Endothelial cell of umbilical vein (primary cell): ENCODE measurements at regions not wholly inside any gene's neighbourhood (a gene's known extent, or its start where the extent isn't known, plus 50 kb on each side); places are given as distances from the start of the nearest gene placed in this dataset.

Source experiments
- CTCF ChIP-seq, 2 donors: IDR thresholded peaks; 1 replicate in 1 of 2; 2 replicates in 1 of 2; pipeline ENCODE4 v1.5.1; 2011; ENCODE audit warnings: low read length in 2 of 2, mild to moderate bottlenecking in 2 of 2, moderate library complexity in 2 of 2, control low read depth in 1 of 2, inconsistent platforms in 1 of 2, low read depth in 1 of 2; ENCODE audit not compliant: insufficient read depth in 1 of 2; ENCODE audit errors: extremely low read depth in 1 of 2
- JUN ChIP-seq: IDR thresholded peaks from 2 replicates; pipeline ENCODE4 v1.6.1; 2011; ENCODE audit warnings: borderline replicate concordance, low read depth; ENCODE audit not compliant: insufficient read length, insufficient read depth
- POLR2A ChIP-seq: IDR thresholded peaks from 2 replicates; pipeline ENCODE4 v1.6.1; 2012; ENCODE audit warnings: low read depth, mild to moderate bottlenecking, control low read depth, low read length
- POLR2AphosphoS5 ChIP-seq: IDR thresholded peaks from 2 replicates; pipeline ENCODE4 v1.6.1; 2012; ENCODE audit warnings: low read depth, mild to moderate bottlenecking, control low read depth, low read length, moderate library complexity; ENCODE audit not compliant: insufficient read depth

- no peak for TF ChIP-seq CTCF (IDR thresholded peaks at IDR 0.05; ENCODE audit: extremely low read depth in 1 of 2, insufficient read depth in 1 of 2, low read depth in 1 of 2, low read length in 2 of 2)
- TF ChIP-seq POLR2A = no peak
- no peak for TF ChIP-seq JUN
- TF ChIP-seq POLR2AphosphoS5 = no peak
Measured at GRCh38 chr1:58983162-58983561, 199.3 kb upstream of the JUN start.
